Activated CD4-positive, alpha-beta T cell treated with anti-CD3 and anti-CD28 coated beads for 36 hours (primary cell): ENCODE measurements at regions not wholly inside any gene's neighbourhood (a gene's known extent, or its start where the extent isn't known, plus 50 kb on each side); places are given as distances from the start of the nearest gene placed in this dataset.

Experiments used
- ATAC-seq: fragments of 200-7000 bp; cut with Tn5 transposase; one replicate; pipeline ENCODE4 v1.10.0; 2021; ENCODE audit warnings: mild to moderate bottlenecking, moderate library complexity
- CTCF ChIA-PET: fragments of 350-600 bp; sonication (Branson Sonifier 250); formaldehyde crosslinking; loops from one replicate; lab custom pipeline; 2021; ENCODE audit warnings: antibody characterized with exemption; lab: Charles Lee
- POLR2A ChIA-PET: fragments of 350-600 bp; sonication (Branson Sonifier 250); formaldehyde crosslinking; loops from one replicate; lab custom pipeline; 2021; ENCODE audit warnings: antibody characterized with exemption, inconsistent platforms; lab: Charles Lee
- DNase-seq: peaks from one replicate; pipeline ENCODE4 v3.0.0-alpha.2; 2020
- H3K27ac Mint-ChIP-seq: one replicate; pipeline ENCODE4 v1.8.0; 2021; ENCODE audit warnings: mixed read lengths
- H3K27me3 Mint-ChIP-seq: one replicate; pipeline ENCODE4 v1.8.0; 2021; ENCODE audit warnings: mixed read lengths
- H3K36me3 Mint-ChIP-seq: one replicate; pipeline ENCODE4 v1.8.0; 2021; ENCODE audit warnings: low read depth, mixed read lengths
- H3K4me1 Mint-ChIP-seq: one replicate; pipeline ENCODE4 v1.8.0; 2021; ENCODE audit warnings: mixed read lengths
- H3K4me3 Mint-ChIP-seq: one replicate; pipeline ENCODE4 v1.8.0; 2021; ENCODE audit warnings: mild to moderate bottlenecking, moderate library complexity, mixed read lengths
- H3K9me3 Mint-ChIP-seq: one replicate; pipeline ENCODE4 v1.8.0; 2021; ENCODE audit warnings: low read depth, mixed read lengths
- intact Hi-C, 2 experiments: fragments of 100-400 bp; cut with DNase I in 1 of 2; cut with micrococcal nuclease in 1 of 2; formaldehyde crosslinking; loops; one replicate each; pipeline versions ENCODE4 v1.14.2 to v1.15.1; 2022 to 2024; cut with DNase I, micrococcal nuclease

DNA sequence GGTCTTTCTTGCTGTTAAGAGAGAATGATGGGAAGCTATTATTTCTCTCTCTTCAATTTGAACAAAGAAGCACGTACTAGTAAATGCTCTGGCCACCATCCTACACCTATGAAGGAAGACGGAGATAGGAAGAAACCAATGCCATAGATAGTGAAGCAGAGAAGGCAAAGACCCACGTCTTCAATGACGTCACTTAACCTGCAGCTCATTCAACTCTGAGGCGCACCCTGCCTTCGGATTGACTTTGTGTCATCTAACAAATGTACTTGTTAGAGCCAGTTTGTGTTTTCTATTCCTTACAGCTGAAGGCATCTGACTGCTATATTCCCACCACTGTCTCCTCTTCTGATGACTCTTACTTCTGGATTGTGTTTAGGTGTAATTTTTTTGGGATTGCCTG is 332.5 kb upstream of the DDI1 start:
- Mint-ChIP-seq H3K27ac (no peak overlapping the region), H3K4me3 (no peak overlapping the region)

DNA sequence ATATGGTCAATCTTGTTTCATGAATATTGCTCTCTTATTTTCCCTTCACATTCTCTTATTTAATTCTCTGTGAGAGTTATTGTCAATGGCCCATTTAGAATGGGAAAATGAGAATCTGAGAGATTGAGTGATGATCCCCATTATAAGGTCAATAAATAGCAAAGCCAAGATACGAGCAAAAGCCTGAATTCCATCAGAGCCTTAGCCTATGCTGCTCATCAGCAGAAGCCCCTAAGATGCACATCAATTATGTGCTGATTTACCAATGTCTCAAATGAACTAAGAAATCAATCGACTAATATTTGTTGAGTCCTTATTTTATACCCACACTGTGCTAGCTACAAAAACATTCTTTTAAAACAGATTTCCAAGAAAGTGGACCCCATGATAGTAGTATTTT is 330.8 kb upstream of the DDI1 start:
- Mint-ChIP-seq H3K4me1 (no peaks in the 10 kb centered on the region), H3K4me3 (no peak overlapping the region), H3K27ac (no peak overlapping the region), H3K27me3 (no peaks in the 10 kb centered on the region), H3K9me3 (peaks cover 2% of the 10 kb centered on the region), H3K36me3 (no peaks in the 10 kb centered on the region)
- no peak for ATAC-seq
- ChIA-PET CTCF (interaction anchor here (1.4 kb wide), 1 partner anchor 23 kb away, joined by 3 read pairs; no protein-coding TSS in a partner anchor), POLR2A (no interaction called here)
- intact Hi-C loops, result no loop called here
- no peak for DNase-seq

More for the DNA sequence above, 332.5 kb upstream of the DDI1 start:
- DNase-seq (no peak), ATAC-seq (no peak)
- CTCF ChIA-PET, result no interaction called here
- H3K36me3 Mint-ChIP-seq, result no peaks in the 10 kb centered on the region
- H3K9me3 Mint-ChIP-seq, result no peaks in the 10 kb centered on the region
- H3K4me1 Mint-ChIP-seq, result no peaks in the 10 kb centered on the region
- POLR2A ChIA-PET, result no interaction called here
- intact Hi-C loops, result no loop called here
- no peaks in the 10 kb centered on the region for H3K27me3 Mint-ChIP-seq

DNA sequence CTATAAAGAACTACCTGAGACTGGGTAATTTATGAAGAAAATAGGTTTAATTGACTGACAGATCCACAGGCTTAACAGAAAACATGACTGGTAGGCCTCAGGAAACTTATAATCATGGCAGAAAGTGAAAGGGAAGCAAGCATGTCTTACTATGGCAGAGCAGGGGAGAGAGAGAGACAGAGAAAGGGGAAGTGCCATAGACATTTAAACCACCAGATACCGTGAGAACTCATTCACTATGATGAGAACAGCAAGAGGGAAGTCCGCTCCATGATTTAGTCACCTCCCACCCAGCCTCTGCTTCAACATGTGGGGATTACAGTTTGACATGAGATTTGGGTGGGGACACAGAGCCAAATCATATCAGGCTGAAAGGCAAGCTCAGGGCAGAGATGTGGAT is 327.1 kb upstream of the DDI1 start:
- DNase-seq (no peak), ATAC-seq (no peak)
- intact Hi-C loops, result no loop called here
- ChIA-PET POLR2A (no interaction called here), CTCF (no interaction called here)
- Mint-ChIP-seq H3K9me3 (peaks cover 2% of the 10 kb centered on the region), H3K27me3 (no peaks in the 10 kb centered on the region), H3K4me1 (no peaks in the 10 kb centered on the region), H3K27ac (no peak overlapping the region), H3K36me3 (no peaks in the 10 kb centered on the region), H3K4me3 (no peak overlapping the region)

DNA sequence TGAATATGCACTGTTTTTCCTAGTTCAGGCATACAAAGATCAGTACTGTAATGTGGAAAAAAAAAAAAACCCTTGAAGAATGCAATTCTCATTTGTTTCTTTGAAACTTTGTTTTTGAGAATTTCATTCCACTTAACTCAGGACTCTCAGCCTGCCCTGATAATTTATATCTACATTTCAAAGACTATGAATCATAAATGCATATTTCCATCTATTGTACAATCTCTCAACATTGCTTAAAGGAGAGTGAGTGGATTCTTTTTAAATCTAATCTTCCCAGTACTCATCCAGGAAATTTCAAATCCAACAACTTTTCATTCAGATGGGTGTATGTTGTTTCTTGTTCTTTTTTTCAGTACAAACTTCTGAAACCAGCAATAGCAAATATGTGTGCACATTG is 322.2 kb upstream of the DDI1 start:
- Mint-ChIP-seq H3K27me3 (no peaks in the 10 kb centered on the region), H3K4me1 (no peaks in the 10 kb centered on the region), H3K9me3 (peaks cover 2% of the 10 kb centered on the region), H3K4me3 (no peak overlapping the region), H3K27ac (no peak overlapping the region), H3K36me3 (no peaks in the 10 kb centered on the region)
- no peak for ATAC-seq
- CTCF ChIA-PET, result no interaction called here
- no peak for DNase-seq
- intact Hi-C loops, result no loop called here
- POLR2A ChIA-PET, result no interaction called here

DNA sequence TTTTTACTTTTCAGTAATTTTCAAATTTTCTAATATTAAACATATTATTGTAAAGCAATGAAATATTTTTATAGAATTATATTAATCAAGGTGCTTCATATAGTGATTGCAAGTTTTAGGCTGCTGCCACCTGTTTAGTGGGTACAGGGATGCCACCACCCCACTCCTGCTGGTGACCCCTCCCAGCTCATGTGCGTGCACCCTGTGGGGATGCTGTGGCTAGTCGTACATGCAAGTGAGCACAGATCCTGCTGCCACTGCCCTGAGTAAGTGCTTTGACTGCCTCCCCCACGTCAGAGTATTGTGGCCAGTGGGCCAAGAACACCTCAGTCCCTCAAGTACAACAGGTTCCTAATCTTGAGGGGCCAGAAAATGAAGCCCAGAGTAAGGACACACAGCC is 320.1 kb upstream of the DDI1 start:
- Mint-ChIP-seq H3K27me3 (no peaks in the 10 kb centered on the region), H3K4me1 (no peaks in the 10 kb centered on the region), H3K36me3 (no peaks in the 10 kb centered on the region), H3K9me3 (peaks cover 2% of the 10 kb centered on the region), H3K27ac (no peak overlapping the region), H3K4me3 (no peak overlapping the region)
- intact Hi-C loops, result no loop called here
- ATAC-seq (no peak), DNase-seq (no peak)
- POLR2A ChIA-PET, result no interaction called here
- CTCF ChIA-PET, result no interaction called here

DNA sequence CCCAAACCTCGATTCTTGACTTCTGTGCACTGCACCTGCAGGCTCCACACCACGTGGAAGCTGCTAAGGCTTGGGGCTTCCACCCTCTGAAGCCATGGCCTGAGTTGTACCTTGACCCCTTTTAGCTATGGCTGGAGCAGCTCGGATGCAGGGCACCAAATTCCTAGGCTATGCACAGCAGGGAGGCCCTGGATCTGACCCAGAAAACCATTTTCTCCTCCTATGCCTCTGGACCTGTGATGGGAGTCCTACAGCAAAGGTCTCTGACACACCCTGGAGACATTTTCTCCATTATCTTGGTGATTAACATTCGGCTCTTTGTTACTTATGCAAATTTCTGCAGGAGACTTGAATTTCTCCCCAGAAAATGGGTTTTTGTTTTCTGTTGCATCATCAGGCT is 309.2 kb upstream of the DDI1 start:
- H3K36me3 Mint-ChIP-seq, result peaks cover 2% of the 10 kb centered on the region
- no peaks in the 10 kb centered on the region for H3K4me1 Mint-ChIP-seq
- no peak overlapping the region for H3K27ac Mint-ChIP-seq
- CTCF ChIA-PET, result no interaction called here
- intact Hi-C loops, result no loop called here
- no peak overlapping the region for H3K4me3 Mint-ChIP-seq
- POLR2A ChIA-PET, result no interaction called here
- ATAC-seq, result no peak
- H3K9me3 Mint-ChIP-seq, result peaks cover 21% of the 10 kb centered on the region
- no peaks in the 10 kb centered on the region for H3K27me3 Mint-ChIP-seq
- DNase-seq, result no peak

DNA sequence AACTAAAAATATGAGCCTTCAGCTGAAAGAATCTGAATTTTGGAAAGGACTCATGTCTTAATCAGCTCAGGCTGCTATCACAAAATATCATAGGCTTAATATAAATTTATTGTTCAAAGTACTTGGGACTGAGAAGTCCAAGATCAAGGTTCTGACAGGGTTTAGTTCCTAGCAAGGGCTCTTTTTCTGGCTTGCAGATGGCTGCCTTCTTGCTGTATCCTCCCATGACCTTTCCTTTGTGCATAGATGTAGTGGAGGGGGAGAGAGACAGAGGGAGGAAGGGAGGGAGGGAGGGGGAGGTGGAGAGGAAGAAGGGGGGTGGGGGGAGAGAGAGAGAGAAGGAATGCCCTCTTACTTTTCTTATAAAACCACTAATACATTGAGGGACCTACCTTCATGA is 306.8 kb upstream of the DDI1 start:
- peaks cover 2% of the 10 kb centered on the region for H3K36me3 Mint-ChIP-seq
- H3K27ac Mint-ChIP-seq, result no peak overlapping the region
- no peaks in the 10 kb centered on the region for H3K4me1 Mint-ChIP-seq
- peaks cover 17% of the 10 kb centered on the region for H3K9me3 Mint-ChIP-seq
- ATAC-seq (no peak), DNase-seq (no peak)
- POLR2A ChIA-PET, result no interaction called here
- intact Hi-C loops, result no loop called here
- CTCF ChIA-PET, result interaction anchor here (1.1 kb wide), 1 partner anchor 9 kb away, joined by 3 read pairs; no protein-coding TSS in a partner anchor
- no peaks in the 10 kb centered on the region for H3K27me3 Mint-ChIP-seq
- H3K4me3 Mint-ChIP-seq, result no peak overlapping the region

DNA sequence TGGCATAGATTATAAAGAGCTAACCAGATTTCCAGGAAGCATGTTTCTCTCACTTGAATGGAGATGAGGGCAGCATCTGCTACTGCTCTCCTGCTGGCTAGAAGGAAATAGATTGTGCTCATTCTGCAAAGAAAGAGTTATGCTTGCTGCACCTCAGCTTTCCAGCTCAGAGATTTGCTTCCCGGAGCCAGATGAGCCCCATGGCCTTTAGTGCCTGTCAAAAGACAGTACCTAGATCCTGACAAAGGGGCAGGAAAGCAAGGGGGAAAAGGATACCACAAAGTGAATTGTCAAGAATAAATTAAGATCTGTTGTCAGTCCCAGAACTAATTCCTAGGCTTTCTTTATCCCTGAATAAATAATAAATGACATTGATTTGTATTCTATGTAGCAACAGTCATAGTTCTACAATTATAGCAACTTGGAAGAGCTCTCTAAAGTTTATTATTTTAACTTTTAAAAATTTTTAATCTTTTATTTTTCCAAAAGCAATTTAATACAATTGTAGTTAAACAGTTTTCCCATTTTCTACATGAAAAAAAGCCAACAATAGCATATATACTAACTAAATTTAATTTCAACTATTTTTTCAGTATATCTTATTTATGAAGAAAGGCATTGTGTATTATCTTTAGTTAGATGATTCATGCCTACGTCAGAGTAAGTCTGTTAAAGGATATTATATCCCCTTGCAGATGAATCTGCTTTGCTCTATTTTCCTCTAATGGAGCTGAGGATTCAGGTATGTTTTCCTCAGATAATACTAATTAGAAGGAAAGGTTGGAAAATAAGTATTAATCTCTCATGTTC is 306.1 kb upstream of the DDI1 start:
- intact Hi-C loops, result no loop called here

DNA sequence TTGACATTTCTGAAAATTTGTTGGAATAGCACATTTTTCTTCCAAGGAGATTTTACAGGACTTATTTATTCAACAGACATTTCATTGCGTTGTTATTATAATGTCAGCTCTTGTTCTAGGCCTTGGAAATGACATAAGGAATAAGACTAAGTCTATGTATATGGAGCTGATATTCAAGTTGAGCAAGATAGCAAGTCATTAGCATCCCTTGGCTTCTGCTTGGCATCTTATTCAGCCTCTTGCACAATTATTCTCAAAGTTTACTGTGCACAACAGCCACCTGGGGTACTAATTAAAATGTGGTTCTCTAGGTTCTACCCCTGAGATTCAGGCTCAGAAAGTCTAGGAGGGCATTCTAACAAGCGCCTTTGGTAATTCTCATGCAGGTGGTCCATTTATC is 304.8 kb upstream of the DDI1 start:
- H3K27me3 Mint-ChIP-seq, result no peaks in the 10 kb centered on the region
- intact Hi-C loops, result no loop called here

More for the DNA sequence above, 306.1 kb upstream of the DDI1 start:
- no peak for ATAC-seq
- Mint-ChIP-seq H3K9me3 (peaks cover 14% of the 10 kb centered on the region), H3K27ac (no peak overlapping the region), H3K36me3 (no peaks in the 10 kb centered on the region), H3K4me3 (no peak overlapping the region), H3K27me3 (no peaks in the 10 kb centered on the region), H3K4me1 (no peaks in the 10 kb centered on the region)
- POLR2A ChIA-PET, result no interaction called here
- DNase-seq, result no peak
- CTCF ChIA-PET, result no interaction called here

DNA sequence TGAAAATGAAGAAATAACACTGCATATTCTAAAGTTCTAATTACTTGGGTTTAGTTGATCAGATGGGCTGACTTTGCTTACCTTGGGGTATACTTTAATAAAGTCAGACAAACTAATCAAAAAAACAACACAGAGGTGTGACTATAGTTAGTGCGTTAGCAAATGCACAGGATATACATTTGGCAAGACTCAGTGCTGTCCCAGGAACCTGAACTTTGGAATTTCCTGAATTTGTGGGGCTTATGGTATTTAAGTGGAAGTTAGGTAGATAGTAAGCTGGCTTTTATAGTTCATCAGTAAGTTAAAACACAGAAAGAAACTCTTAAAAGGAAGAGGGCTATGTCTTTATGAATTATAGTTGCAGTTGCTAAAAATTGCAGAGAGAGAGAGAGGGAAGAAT is 302.6 kb upstream of the DDI1 start:
- CTCF ChIA-PET, result no interaction called here
- peaks cover 3% of the 10 kb centered on the region for H3K4me1 Mint-ChIP-seq
- H3K36me3 Mint-ChIP-seq, result no peaks in the 10 kb centered on the region
- intact Hi-C loops, result no loop called here
- DNase-seq, result no peak
- POLR2A ChIA-PET, result no interaction called here
- no peak overlapping the region for H3K27ac Mint-ChIP-seq
- no peak overlapping the region for H3K4me3 Mint-ChIP-seq
- ATAC-seq, result no peak
- no peaks in the 10 kb centered on the region for H3K9me3 Mint-ChIP-seq
- no peaks in the 10 kb centered on the region for H3K27me3 Mint-ChIP-seq

More for the DNA sequence above, 304.8 kb upstream of the DDI1 start:
- H3K9me3 Mint-ChIP-seq, result peaks cover 7% of the 10 kb centered on the region
- DNase-seq (no peak), ATAC-seq (no peak)
- no peak overlapping the region for H3K27ac Mint-ChIP-seq
- no peaks in the 10 kb centered on the region for H3K36me3 Mint-ChIP-seq
- no peaks in the 10 kb centered on the region for H3K4me1 Mint-ChIP-seq
- POLR2A ChIA-PET, result no interaction called here
- no peak overlapping the region for H3K4me3 Mint-ChIP-seq
- CTCF ChIA-PET, result no interaction called here

DNA sequence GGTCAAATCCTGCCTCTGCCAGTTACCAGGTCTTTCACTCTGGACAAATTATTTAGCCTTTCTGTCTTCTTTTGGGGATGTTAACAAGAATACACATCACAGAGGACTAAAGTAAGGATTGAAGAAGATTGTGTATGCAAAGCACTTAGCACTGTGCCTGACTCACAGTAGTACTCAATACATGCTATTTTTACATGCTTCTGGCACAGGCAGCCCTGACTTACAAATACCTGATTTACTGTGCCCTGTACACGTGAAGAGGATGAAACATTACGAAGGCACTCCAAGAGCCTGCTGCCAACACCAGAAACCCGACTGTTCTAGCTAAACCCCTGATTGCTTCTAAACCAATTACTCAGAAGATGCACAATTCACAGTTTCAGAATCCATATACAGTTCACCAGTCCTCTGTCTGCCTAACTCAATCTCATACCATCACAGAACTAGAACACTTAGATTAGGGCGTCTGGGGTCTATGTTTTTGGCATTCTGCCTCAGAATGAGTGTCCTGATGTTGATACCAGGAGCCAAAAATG is 300.9 kb upstream of the DDI1 start:
- Mint-ChIP-seq H3K27me3 (no peaks in the 10 kb centered on the region), H3K36me3 (no peaks in the 10 kb centered on the region), H3K9me3 (peaks cover 3% of the 10 kb centered on the region), H3K4me3 (no peak overlapping the region), H3K27ac (no peak overlapping the region), H3K4me1 (peaks cover 10% of the 10 kb centered on the region)
- ChIA-PET POLR2A (no interaction called here), CTCF (no interaction called here)
- intact Hi-C loops, result no loop called here
- no peak for DNase-seq
- ATAC-seq, result no peak

DNA sequence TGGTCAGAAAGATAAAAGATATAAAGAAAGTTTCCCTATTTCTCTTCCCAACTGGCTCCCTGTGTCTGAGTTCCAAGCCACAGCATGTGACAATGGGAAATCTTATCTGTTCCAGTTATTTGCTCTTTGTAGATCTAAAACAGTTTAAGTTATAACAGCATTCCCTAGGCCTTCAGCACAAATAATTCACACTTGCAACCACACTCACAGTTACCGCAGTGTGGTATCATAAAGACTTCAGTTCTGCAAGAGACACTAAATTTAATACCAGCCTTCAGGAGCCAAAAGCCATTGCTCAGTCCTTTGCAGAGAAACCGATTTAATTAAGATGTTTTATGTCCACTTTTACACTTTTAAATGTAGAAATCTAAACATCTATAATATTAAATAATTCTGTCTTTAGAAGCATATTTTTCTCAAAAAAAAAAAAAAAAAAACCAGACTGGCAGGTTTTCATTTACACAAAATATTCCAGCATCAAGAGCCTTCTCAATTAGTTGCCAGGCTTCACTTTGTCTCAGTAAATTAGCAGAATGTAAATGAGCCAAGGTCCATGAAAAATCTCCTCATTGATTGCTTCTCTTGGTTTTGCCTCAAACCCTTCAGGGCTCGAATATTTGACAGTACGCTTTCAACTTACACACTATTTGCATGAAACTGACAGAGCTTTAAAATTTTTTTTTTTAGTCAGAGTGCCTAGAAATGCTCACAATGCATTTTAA is 300.0 kb upstream of the DDI1 start:
- Mint-ChIP-seq H3K27ac (no peak overlapping the region), H3K27me3 (no peaks in the 10 kb centered on the region), H3K4me1 (peaks cover 10% of the 10 kb centered on the region), H3K4me3 (no peak overlapping the region), H3K9me3 (peaks cover 3% of the 10 kb centered on the region), H3K36me3 (no peaks in the 10 kb centered on the region)
- DNase-seq (no peak), ATAC-seq (no peak)
- ChIA-PET CTCF (no interaction called here), POLR2A (no interaction called here)
- intact Hi-C loops, result no loop called here
